Fibroblast of mammary gland (primary cell): ENCODE measurements at regions not wholly inside any gene's neighbourhood (a gene's known extent, or its start where the extent isn't known, plus 50 kb on each side); places are given as distances from the start of the nearest gene placed in this dataset.

Source experiments
- DNase-seq: peaks from one replicate; pipeline ENCODE4 v3.0.0-alpha.2; 2010; ENCODE audit warnings: low read depth
- H3K4me3 ChIP-seq: 2 replicates; pipeline ENCODE4 v1.5.1; 2011; ENCODE audit warnings: low read depth, mild to moderate bottlenecking, low read length, moderate library complexity; ENCODE audit not compliant: control insufficient read depth
- CTCF ChIP-seq: conservative IDR thresholded peaks from 2 replicates; pipeline ENCODE4 v1.5.1; 2011; ENCODE audit warnings: low read depth, low read length, inconsistent platforms; ENCODE audit not compliant: control insufficient read depth, insufficient read depth

DNA sequence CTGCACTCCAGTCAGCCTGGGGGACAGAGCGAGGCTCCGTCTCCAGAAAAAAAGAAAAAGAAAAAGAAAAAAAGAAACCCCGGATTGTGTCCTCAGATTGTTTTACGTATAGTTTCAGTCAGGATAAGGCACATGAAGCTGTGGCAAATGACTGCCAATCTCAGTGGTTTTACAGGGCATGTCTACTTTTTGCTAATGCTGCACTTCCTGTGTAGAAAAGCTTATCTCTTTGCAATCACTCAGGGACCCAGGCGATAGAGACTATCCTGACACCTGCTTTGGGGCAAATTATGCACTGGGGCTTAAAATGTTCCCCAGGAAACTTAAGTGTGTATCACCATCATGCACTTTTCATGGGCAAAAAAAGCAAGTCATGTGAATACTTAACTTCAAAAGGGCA is 103.7 kb upstream of the MEIS1 start:
- no peak overlapping the region for H3K4me3 ChIP-seq
- TF ChIP-seq CTCF = no peak
- no peak for DNase-seq

- H3K4me3 ChIP-seq = no peak overlapping the region
- DNase-seq = no peak
- no peak for TF ChIP-seq CTCF
Measured at GRCh38 chr2:66329081-66329605, 105.8 kb upstream of the MEIS1 start.

DNA sequence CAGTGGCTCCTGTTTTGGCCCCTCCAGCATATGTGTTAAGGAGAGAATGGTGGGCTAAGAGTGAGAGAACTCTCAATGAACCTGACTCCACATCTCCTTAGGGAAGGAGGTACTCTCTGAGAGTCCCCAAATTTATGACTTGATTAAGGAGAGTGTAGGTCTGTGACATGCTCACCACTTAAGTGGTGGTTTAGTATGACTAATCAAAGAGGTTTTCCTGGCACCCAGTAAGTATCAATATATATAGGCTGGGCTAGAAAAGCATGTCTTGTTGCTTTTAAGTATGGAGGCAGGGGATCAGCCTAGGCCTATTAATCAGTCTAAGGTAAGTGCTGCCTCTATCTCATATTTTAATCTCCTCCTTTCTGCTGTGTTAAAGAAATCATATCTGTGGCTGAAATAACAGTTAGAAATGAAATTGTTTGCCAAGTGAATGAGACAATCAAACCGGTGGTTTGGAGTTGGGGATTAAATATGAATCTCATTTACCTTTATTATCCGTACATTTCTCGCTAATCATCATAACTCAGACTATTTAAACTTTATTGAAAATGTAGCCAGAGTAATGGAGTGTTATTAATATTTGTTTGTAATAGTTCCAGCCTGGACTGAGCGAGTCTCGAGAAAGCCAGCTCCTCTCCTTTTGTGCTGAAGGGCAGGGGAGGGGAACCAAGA is 107.7 kb upstream of the MEIS1 start:
- DNase-seq = no peak
- TF ChIP-seq CTCF = no peak
- H3K4me3 ChIP-seq = no peak overlapping the region

DNA sequence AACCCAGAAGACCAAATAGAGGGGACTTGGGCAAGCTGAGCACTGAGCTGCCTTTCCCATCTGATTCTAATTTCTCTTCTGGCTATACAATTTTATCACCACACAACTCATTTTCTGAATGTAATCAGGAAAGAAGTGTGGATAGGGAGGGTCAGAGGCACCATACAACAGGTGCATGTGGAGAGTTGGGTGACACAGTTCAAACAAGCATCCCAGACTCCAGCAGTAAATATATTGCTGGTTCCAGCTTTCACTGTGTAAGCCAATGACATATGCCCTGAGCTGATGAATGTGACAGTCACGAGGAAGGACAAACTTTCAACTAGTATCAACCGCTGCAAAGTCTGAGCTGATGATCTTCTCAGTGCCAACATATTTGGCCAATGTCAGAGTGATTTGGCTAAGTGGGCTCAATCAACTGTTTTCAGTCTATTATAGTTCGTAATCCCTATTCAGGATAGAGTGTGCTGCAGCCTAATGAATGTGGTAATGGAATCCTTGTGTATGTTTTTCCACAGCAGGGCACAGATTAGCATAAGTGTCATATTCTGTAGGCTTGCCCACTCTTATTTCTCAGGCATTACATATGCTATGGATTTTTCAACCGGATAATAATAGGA is 109.9 kb upstream of the MEIS1 start:
- TF ChIP-seq CTCF = no peak
- no peak overlapping the region for H3K4me3 ChIP-seq
- DNase-seq = no peak

DNA sequence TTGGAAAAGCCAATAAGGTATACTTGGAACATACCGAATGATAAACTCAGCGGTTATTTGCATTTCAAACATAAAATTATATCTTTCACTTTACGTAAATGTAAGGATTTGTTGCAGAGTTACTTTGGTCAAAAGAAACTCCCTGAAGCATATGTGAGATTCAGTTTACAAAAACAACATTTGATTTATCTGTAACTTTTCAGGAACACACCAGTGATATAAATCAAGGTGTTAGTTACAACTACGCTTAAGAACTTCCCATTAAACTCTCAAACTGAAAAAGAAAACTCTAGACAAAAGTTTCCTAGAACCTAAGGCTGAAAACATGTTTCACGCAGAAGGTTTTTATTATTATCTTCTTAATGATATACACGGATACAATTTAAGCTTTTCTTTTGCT is 110.6 kb upstream of the MEIS1 start:
- H3K4me3 ChIP-seq = no peak overlapping the region
- TF ChIP-seq CTCF = no peak
- DNase-seq = no peak

GRCh38 chr2:66323406-66323805 is 111.5 kb upstream of the MEIS1 start:
- no peak for DNase-seq

More at GRCh38 chr2:66323406-66323805, 111.5 kb upstream of the MEIS1 start:
- no peak for TF ChIP-seq CTCF
- H3K4me3 ChIP-seq = no peak overlapping the region
